ENCODE measurements at regions not wholly inside any gene's neighbourhood (a gene's known extent, or its start where the extent isn't known, plus 50 kb on each side); places are given as distances from the start of the nearest gene placed in this dataset.

GRCh38 chr1:213776969-213777368, 210.8 kb upstream of the PROX1 start:
- DNase-seq (ENCODE audit: low spot score, unreplicated experiment), result no peak
- Mint-ChIP-seq H3K27me3 (peaks cover 7% of the 10 kb centered on the region), H3K4me3 (ENCODE audit: low read depth) (no peak overlapping the region), H3K9me3 (ENCODE audit: low read depth) (peaks cover 3% of the 10 kb centered on the region), H3K27ac (no peak overlapping the region), H3K4me1 (ENCODE audit: low read depth) (peaks cover 9% of the 10 kb centered on the region), H3K36me3 (ENCODE audit: insufficient read depth) (no peaks in the 10 kb centered on the region)
- TF ChIP-seq CTCF (IDR thresholded peaks at IDR 0.05; ENCODE audit: unreplicated experiment), result no peak

- Mint-ChIP-seq H3K27me3 (peaks cover 12% of the 10 kb centered on the region), H3K36me3 (ENCODE audit: insufficient read depth) (no peaks in the 10 kb centered on the region), H3K4me3 (ENCODE audit: low read depth) (no peak overlapping the region), H3K9me3 (ENCODE audit: low read depth) (peaks cover 3% of the 10 kb centered on the region), H3K4me1 (ENCODE audit: low read depth) (peaks cover 9% of the 10 kb centered on the region), H3K27ac (no peak overlapping the region)
- TF ChIP-seq CTCF (IDR thresholded peaks at IDR 0.05; ENCODE audit: unreplicated experiment), result no peak
- DNase-seq (ENCODE audit: low spot score, unreplicated experiment), result no peak
Observed at GRCh38 chr1:213779228-213779627, 208.5 kb upstream of the PROX1 start.

- TF ChIP-seq CTCF (IDR thresholded peaks at IDR 0.05; ENCODE audit: unreplicated experiment), result no peak
- Mint-ChIP-seq H3K27ac (no peak overlapping the region), H3K4me3 (ENCODE audit: low read depth) (no peak overlapping the region), H3K4me1 (ENCODE audit: low read depth) (peaks cover 9% of the 10 kb centered on the region), H3K36me3 (ENCODE audit: insufficient read depth) (no peaks in the 10 kb centered on the region), H3K9me3 (ENCODE audit: low read depth) (no peaks in the 10 kb centered on the region), H3K27me3 (peaks cover 28% of the 10 kb centered on the region)
- DNase-seq (ENCODE audit: low spot score, unreplicated experiment), result no peak
Observed at GRCh38 chr1:213782941-213783672, 204.7 kb upstream of the PROX1 start.

- Mint-ChIP-seq H3K9me3 (ENCODE audit: low read depth) (no peaks in the 10 kb centered on the region), H3K36me3 (ENCODE audit: insufficient read depth) (no peaks in the 10 kb centered on the region), H3K4me1 (ENCODE audit: low read depth) (peaks cover 5% of the 10 kb centered on the region), H3K4me3 (ENCODE audit: low read depth) (no peak overlapping the region), H3K27me3 (peaks cover 28% of the 10 kb centered on the region), H3K27ac (no peak overlapping the region)
- TF ChIP-seq CTCF (IDR thresholded peaks at IDR 0.05; ENCODE audit: unreplicated experiment), result no peak
- DNase-seq (ENCODE audit: low spot score, unreplicated experiment), result no peak
Observed at GRCh38 chr1:213783893-213784292, 203.9 kb upstream of the PROX1 start.

- Mint-ChIP-seq H3K27ac (no peak overlapping the region), H3K36me3 (ENCODE audit: insufficient read depth) (no peaks in the 10 kb centered on the region), H3K4me3 (ENCODE audit: low read depth) (no peak overlapping the region), H3K4me1 (ENCODE audit: low read depth) (no peaks in the 10 kb centered on the region), H3K27me3 (peaks cover 24% of the 10 kb centered on the region), H3K9me3 (ENCODE audit: low read depth) (no peaks in the 10 kb centered on the region)
- DNase-seq (ENCODE audit: low spot score, unreplicated experiment), result no peak
- no peak for TF ChIP-seq CTCF (IDR thresholded peaks at IDR 0.05; ENCODE audit: unreplicated experiment)
Observed at GRCh38 chr1:213786683-213787082, 201.1 kb upstream of the PROX1 start.

Data from progenitor cell of endocrine pancreas (in vitro differentiated cells).